HCT116 (cell line): ENCODE measurements at regions not wholly inside any gene's neighbourhood (a gene's known extent, or its start where the extent isn't known, plus 50 kb on each side); places are given as distances from the start of the nearest gene placed in this dataset.
A peak's percentile ranks its signal among the peaks of the same experiment; 100 is the strongest.

Experiments used
- ATAC-seq: fragments of 200-7000 bp; cut with Tn5 transposase; 2 replicates; pipeline ENCODE4 v1.9.1; 2020; ENCODE audit warnings: mild to moderate bottlenecking, moderate library complexity
- BruUV-seq: library from RNA; stranded (reverse); fragments of 400-500 nt; replicated peaks from 2 replicates; lab custom pipeline; 2021; lab: Mats Ljungman, UMichigan
- CTCF ChIA-PET: fragments of 300-600 bp; sonication (Branson Sonifier 250); formaldehyde crosslinking; loops from one replicate; lab custom pipeline; 2021; ENCODE audit warnings: antibody characterized with exemption; lab: Charles Lee
- POLR2A ChIA-PET: fragments of 300-600, 350-600 bp; sonication (Branson Sonifier 250); formaldehyde crosslinking; loops from one replicate; lab custom pipeline; 2021; ENCODE audit warnings: antibody characterized with exemption; lab: Charles Lee
- RAD21 ChIA-PET, 2 experiments: fragments of 300-600 bp; sonication (Branson Sonifier 250); formaldehyde crosslinking; loops; one replicate each; lab custom pipeline; 2023; ENCODE audit warnings: low total read pairs in 2 of 2; ENCODE audit not compliant: uncharacterized antibody in 2 of 2, unreplicated experiment in 2 of 2, low non-redundant PET in 1 of 2; lab: Charles Lee
- DNase-seq: peaks from one replicate; pipeline ENCODE4 v3.0.0-alpha.2; 2010; ENCODE audit warnings: low read depth, low spot score
- H2AFZ ChIP-seq: fragments of 200-600 bp; shearing (Covaris generic), sonication (generic); 2 replicates; pipeline ENCODE4 v1.6.1; 2017; ENCODE audit warnings: low read depth, mixed run types, mixed read lengths, antibody characterized with exemption, low read length; ENCODE audit not compliant: poor library complexity, severe bottlenecking
- H3K27ac ChIP-seq: 2 replicates; pipeline ENCODE4 v1.5.1; 2012; ENCODE audit warnings: low read depth, low read length
- H3K27me3 ChIP-seq: fragments of 200-600 bp; sonication (generic); 2 replicates; pipeline ENCODE4 v1.6.1; 2016; ENCODE audit warnings: mixed run types, low read length, mixed read lengths; ENCODE audit not compliant: insufficient read depth
- H3K36me3 ChIP-seq, 2 experiments: fragments of 200-500 bp in 1 of 2; fragments of 200-600 bp in 1 of 2; sonication (Bioruptor generic) in 1 of 2; sonication (generic) in 1 of 2; 2 replicates each; pipeline versions ENCODE4 v1.5.1 to v1.6.1; 2014 to 2016; ENCODE audit warnings: low read length in 2 of 2, inconsistent platforms in 1 of 2, mixed read lengths in 1 of 2, mixed run types in 1 of 2; ENCODE audit not compliant: insufficient read depth in 2 of 2, control insufficient read depth in 1 of 2
- H3K4me1 ChIP-seq, 2 experiments: fragments of 200-600 bp in 1 of 2; sonication (generic) in 1 of 2; 2 replicates each; pipeline versions ENCODE4 v1.5.1 to v1.6.1; 2012 to 2017; ENCODE audit warnings: low read length in 2 of 2, inconsistent platforms in 1 of 2, mild to moderate bottlenecking in 1 of 2, mixed read lengths in 1 of 2, mixed run types in 1 of 2, moderate library complexity in 1 of 2; ENCODE audit not compliant: insufficient read depth in 2 of 2, control insufficient read depth in 1 of 2
- H3K4me2 ChIP-seq: fragments of 200-600 bp; sonication (generic); 2 replicates; pipeline ENCODE4 v1.6.1; 2017; ENCODE audit warnings: mixed run types, low read length, mixed read lengths
- H3K4me3 ChIP-seq, 2 experiments: fragments of 200-600 bp in 1 of 2; sonication (generic) in 1 of 2; replicated peaks in 1 of 2; 2 replicates each; pipeline ENCODE4 v1.5.1; 2011 to 2016; ENCODE audit warnings: low read length in 2 of 2, control low read depth in 1 of 2, low read depth in 1 of 2, mild to moderate bottlenecking in 1 of 2, mixed read lengths in 1 of 2, mixed run types in 1 of 2
- H3K79me2 ChIP-seq: fragments of 200-600 bp; sonication (generic); 2 replicates; pipeline ENCODE4 v1.6.1; 2017; ENCODE audit warnings: mild to moderate bottlenecking, mixed run types, low read length, moderate library complexity, mixed read lengths; ENCODE audit not compliant: insufficient read depth
- H3K9ac ChIP-seq: fragments of 200-600 bp; sonication (generic); 2 replicates; pipeline ENCODE4 v1.6.1; 2016; ENCODE audit warnings: low read length, mixed read lengths
- H3K9me2 ChIP-seq: fragments of 200-600 bp; sonication (generic), shearing (Covaris generic); 2 replicates; pipeline ENCODE4 v1.6.1; 2017; ENCODE audit warnings: mixed run types, mild to moderate bottlenecking, moderate library complexity; ENCODE audit not compliant: insufficient read depth
- H3K9me3 ChIP-seq, 2 experiments: fragments of 200-500 bp in 1 of 2; fragments of 200-600 bp in 1 of 2; sonication (Bioruptor generic) in 1 of 2; sonication (generic) in 1 of 2; 2 replicates each; pipeline ENCODE4 v1.6.1; 2014 to 2017; ENCODE audit warnings: low read length in 2 of 2, mixed read lengths in 2 of 2, inconsistent platforms in 1 of 2, low read depth in 1 of 2, mild to moderate bottlenecking in 1 of 2, mixed run types in 1 of 2, moderate library complexity in 1 of 2; ENCODE audit not compliant: control insufficient read depth in 1 of 2, insufficient read depth in 1 of 2
- H4K20me1 ChIP-seq: fragments of 200-600 bp; sonication (generic), shearing (Covaris generic); 2 replicates; pipeline ENCODE4 v1.6.1; 2017; ENCODE audit warnings: mixed run types, mild to moderate bottlenecking, moderate library complexity; ENCODE audit not compliant: insufficient read depth
- CEBPB ChIP-seq: IDR thresholded peaks from 2 replicates; pipeline ENCODE4 v1.6.1; 2012; ENCODE audit warnings: low read depth
- EGR1 ChIP-seq: IDR thresholded peaks from 2 replicates; pipeline ENCODE4 v1.6.1; 2012; ENCODE audit warnings: low read depth
- ELF1 ChIP-seq: IDR thresholded peaks from 2 replicates; pipeline ENCODE4 v1.6.1; 2012; ENCODE audit warnings: low read depth, borderline replicate concordance
- EZH2phosphoT487 ChIP-seq: fragments of 200-600 bp; IDR thresholded peaks from 2 replicates; pipeline ENCODE4 v1.6.1; 2018; ENCODE audit warnings: antibody characterized with exemption, borderline replicate concordance
- MAX ChIP-seq: IDR thresholded peaks from 2 replicates; pipeline ENCODE4 v1.6.1; 2012
- POLR2AphosphoS5 ChIP-seq: IDR thresholded peaks from 2 replicates; pipeline ENCODE4 v1.6.1; 2011; ENCODE audit warnings: mild to moderate bottlenecking, low read depth, low read length, moderate library complexity
- RAD21 ChIP-seq: IDR thresholded peaks from 2 replicates; pipeline ENCODE4 v1.6.1; 2012; ENCODE audit warnings: low read depth, mild to moderate bottlenecking
- SP1 ChIP-seq: IDR thresholded peaks from 2 replicates; pipeline ENCODE4 v1.6.1; 2012; ENCODE audit warnings: low read depth
- TCF7L2 ChIP-seq: IDR thresholded peaks from 2 replicates; pipeline ENCODE4 v1.7.0; 2011; ENCODE audit warnings: borderline replicate concordance, inconsistent platforms; ENCODE audit not compliant: insufficient read depth, insufficient read length; ENCODE audit errors: extremely low read depth
- ZFX ChIP-seq: fragments of 450-650 bp; IDR thresholded peaks from 2 replicates; pipeline ENCODE4 v1.6.1; 2017
- ZNF274 ChIP-seq: fragments of 200-500 bp; sonication (Bioruptor generic); IDR thresholded peaks from 2 replicates; pipeline ENCODE4 v1.6.1; 2014; ENCODE audit warnings: mild to moderate bottlenecking, low read depth, low read length, inconsistent platforms
- intact Hi-C: fragments of 100-400 bp; cut with micrococcal nuclease; formaldehyde crosslinking; loops from 2 replicates; pipeline ENCODE4 v1.10.0; 2022
- TF ChIP-seq, protein P1 (sequence below), 3 experiments: fragments of 200-600 bp in 1 of 3; sonication (generic) in 1 of 3; IDR thresholded peaks in 2 of 3; conservative IDR thresholded peaks in 1 of 3; 2 replicates each; pipeline ENCODE4 v1.5.1; 2012 to 2017; ENCODE audit warnings: low read depth in 2 of 3, low read length in 2 of 3, antibody characterized with exemption in 1 of 3, borderline replicate concordance in 1 of 3, control low read depth in 1 of 3, mild to moderate bottlenecking in 1 of 3, mixed read lengths in 1 of 3, mixed run types in 1 of 3, moderate library complexity in 1 of 3; ENCODE audit not compliant: insufficient read depth in 1 of 3

GRCh38 chr17:13346081-13346533 is 255.6 kb downstream of the HS3ST3A1 start (continued):
- TF ChIP-seq, protein P1, sequence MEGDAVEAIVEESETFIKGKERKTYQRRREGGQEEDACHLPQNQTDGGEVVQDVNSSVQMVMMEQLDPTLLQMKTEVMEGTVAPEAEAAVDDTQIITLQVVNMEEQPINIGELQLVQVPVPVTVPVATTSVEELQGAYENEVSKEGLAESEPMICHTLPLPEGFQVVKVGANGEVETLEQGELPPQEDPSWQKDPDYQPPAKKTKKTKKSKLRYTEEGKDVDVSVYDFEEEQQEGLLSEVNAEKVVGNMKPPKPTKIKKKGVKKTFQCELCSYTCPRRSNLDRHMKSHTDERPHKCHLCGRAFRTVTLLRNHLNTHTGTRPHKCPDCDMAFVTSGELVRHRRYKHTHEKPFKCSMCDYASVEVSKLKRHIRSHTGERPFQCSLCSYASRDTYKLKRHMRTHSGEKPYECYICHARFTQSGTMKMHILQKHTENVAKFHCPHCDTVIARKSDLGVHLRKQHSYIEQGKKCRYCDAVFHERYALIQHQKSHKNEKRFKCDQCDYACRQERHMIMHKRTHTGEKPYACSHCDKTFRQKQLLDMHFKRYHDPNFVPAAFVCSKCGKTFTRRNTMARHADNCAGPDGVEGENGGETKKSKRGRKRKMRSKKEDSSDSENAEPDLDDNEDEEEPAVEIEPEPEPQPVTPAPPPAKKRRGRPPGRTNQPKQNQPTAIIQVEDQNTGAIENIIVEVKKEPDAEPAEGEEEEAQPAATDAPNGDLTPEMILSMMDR (IDR thresholded peaks at IDR 0.05 in 2 of 3, conservative IDR thresholded peaks at IDR 0.05 in 1 of 3; ENCODE audit: borderline replicate concordance in 1 of 3, insufficient read depth in 1 of 3, low read depth in 2 of 3, low read length in 2 of 3), result no peak
- TF ChIP-seq POLR2AphosphoS5 (no peak), CEBPB (no peak), SP1 (no peak)

- DNase-seq (no peak), ATAC-seq (no peak)
- peak overlapping the region; percentile 71 for H3K4me2 ChIP-seq
- no peak for TF ChIP-seq SP1
- TF ChIP-seq, protein P1 (IDR thresholded peaks at IDR 0.05 in 2 of 3, conservative IDR thresholded peaks at IDR 0.05 in 1 of 3; ENCODE audit: borderline replicate concordance in 1 of 3, insufficient read depth in 1 of 3, low read depth in 2 of 3, low read length in 2 of 3), result no peak
- TF ChIP-seq ZNF274, result no peak
- no peak for TF ChIP-seq TCF7L2
- no peak for TF ChIP-seq ZFX
- TF ChIP-seq MAX, result no peak
- TF ChIP-seq EZH2phosphoT487, result no peak
- TF ChIP-seq CEBPB, result no peak
- no peak for TF ChIP-seq RAD21
- TF ChIP-seq ELF1, result no peak
- TF ChIP-seq EGR1, result no peak
- intact Hi-C loops, result loop anchor here (5.0 kb wide), 2 partner anchors 259 to 1589 kb away; no protein-coding TSS in a partner anchor
- H3K27me3 ChIP-seq, result no peaks in the 10 kb centered on the region
- RAD21 ChIA-PET, result no interaction called here
- no peaks in the 10 kb centered on the region for H4K20me1 ChIP-seq
- H3K79me2 ChIP-seq, result no peaks in the 10 kb centered on the region
- H3K36me3 ChIP-seq, result no peaks in the 10 kb centered on the region
- no peak overlapping the region for H3K27ac ChIP-seq
- H3K4me1 ChIP-seq, result peaks cover 0 to 4% of the 10 kb centered on the region in 2 experiments; a peak in 1 of 4 replicates
- no TSS peak for BruUV-seq
- POLR2A ChIA-PET, result no interaction called here
- H2AFZ ChIP-seq, result peak overlapping the region; percentile 97
- H3K4me3 ChIP-seq, result peak overlapping the region; percentile 35 to 50
- CTCF ChIA-PET, result interaction anchor here (0.6 kb wide), 2 partner anchors 962 to 1167 kb away, joined by 3 to 4 read pairs; partner anchors contain the start of gene HS3ST3B1
- H3K9me2 ChIP-seq, result no peaks in the 10 kb centered on the region
- 0 out of 4 replicates have a peak, but pooled peaks cover 0 to 4% of the 10 kb centered on the region in 2 experiments for H3K9me3 ChIP-seq
- H3K9ac ChIP-seq, result 0 out of 2 replicates have a peak overlapping the region, but pooled peaks have one; percentile 25
These were observed 263.3 kb downstream of the HS3ST3A1 start for GRCh38 chr17:13338421-13338820.
